ENCODE measurements at regions not wholly inside any gene's neighbourhood (a gene's known extent, or its start where the extent isn't known, plus 50 kb on each side); places are given as distances from the start of the nearest gene placed in this dataset.

DNA sequence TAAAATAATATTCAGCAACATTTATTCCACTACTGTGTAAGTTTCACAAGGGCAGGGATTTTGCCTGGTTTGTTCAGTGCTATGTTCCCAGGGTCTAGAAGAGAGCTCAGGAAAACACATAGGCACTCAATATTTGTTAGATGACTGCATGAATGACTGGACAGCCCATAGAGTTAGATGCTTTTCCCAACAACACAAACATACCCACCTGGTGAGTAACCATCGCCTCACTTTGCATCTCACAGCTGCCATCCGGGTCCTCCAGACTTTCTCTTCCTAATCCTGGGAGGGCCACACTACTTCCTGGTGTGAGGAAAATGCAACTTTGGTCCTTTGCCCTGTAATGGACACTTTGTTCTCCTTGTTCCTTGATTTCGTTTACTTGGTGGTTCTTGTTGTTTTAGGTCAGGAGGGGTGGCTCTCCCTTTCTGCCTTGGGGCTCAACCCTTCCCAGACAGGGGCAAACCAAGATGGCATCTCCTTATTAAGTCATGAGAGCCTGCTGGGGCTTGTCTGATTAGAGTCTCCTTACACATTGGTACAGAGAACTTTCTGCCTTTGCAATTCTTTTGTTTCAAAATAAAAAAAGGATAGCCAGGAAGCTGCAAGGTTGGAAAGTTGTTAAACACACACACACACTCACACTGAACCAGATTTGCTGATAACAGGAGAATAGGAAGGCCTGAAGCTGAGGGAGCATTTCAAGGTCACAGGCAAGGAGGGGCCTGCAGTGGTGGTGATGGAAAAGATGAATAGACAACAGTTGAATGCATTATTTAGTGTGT, 190.6 kb downstream of the MID1IP1 start:
- TF ChIP-seq, protein P1, sequence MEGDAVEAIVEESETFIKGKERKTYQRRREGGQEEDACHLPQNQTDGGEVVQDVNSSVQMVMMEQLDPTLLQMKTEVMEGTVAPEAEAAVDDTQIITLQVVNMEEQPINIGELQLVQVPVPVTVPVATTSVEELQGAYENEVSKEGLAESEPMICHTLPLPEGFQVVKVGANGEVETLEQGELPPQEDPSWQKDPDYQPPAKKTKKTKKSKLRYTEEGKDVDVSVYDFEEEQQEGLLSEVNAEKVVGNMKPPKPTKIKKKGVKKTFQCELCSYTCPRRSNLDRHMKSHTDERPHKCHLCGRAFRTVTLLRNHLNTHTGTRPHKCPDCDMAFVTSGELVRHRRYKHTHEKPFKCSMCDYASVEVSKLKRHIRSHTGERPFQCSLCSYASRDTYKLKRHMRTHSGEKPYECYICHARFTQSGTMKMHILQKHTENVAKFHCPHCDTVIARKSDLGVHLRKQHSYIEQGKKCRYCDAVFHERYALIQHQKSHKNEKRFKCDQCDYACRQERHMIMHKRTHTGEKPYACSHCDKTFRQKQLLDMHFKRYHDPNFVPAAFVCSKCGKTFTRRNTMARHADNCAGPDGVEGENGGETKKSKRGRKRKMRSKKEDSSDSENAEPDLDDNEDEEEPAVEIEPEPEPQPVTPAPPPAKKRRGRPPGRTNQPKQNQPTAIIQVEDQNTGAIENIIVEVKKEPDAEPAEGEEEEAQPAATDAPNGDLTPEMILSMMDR (IDR thresholded peaks at IDR 0.05), result no peak
- no peak for TF ChIP-seq POLR2A (IDR thresholded peaks at IDR 0.05)

Data from thyroid gland (tissue), 4 donors.